Gastrocnemius medialis (tissue), 4 donors: ENCODE measurements at regions not wholly inside any gene's neighbourhood (a gene's known extent, or its start where the extent isn't known, plus 50 kb on each side); places are given as distances from the start of the nearest gene placed in this dataset.

Experiments used
- ATAC-seq, 2 donors: fragments of 150-250 bp; one replicate each; pipeline ENCODE4 v1.9.1; 2016
- DNase-seq, 2 donors: peaks; one replicate each; pipeline ENCODE4 v3.0.0-alpha.2; 2019
- H3K27ac ChIP-seq, 4 donors: fragments of 200-600 bp; sonication (generic); 1 replicate in 1 of 4; 2 replicates in 3 of 4; pipeline ENCODE4 v1.5.1; 2016 to 2018; ENCODE audit warnings: mild to moderate bottlenecking in 2 of 4, moderate library complexity in 1 of 4
- H3K27me3 ChIP-seq, 3 donors: fragments of 200-600 bp; sonication (generic) in 2 of 3; 1 replicate in 1 of 3; 2 replicates in 2 of 3; pipeline versions ENCODE4 v1.5.1 to v1.6.0; 2016 to 2019; ENCODE audit warnings: mild to moderate bottlenecking in 1 of 3, moderate library complexity in 1 of 3
- H3K36me3 ChIP-seq, 2 donors: fragments of 200-600 bp; sonication (generic) in 1 of 2; one replicate each; pipeline ENCODE4 v1.5.1; 2017 to 2018
- H3K4me1 ChIP-seq, 2 donors: fragments of 200-600 bp; sonication (generic) in 1 of 2; one replicate each; pipeline ENCODE4 v1.5.1; 2016 to 2017; ENCODE audit warnings: mild to moderate bottlenecking in 2 of 2
- H3K4me3 ChIP-seq, 4 donors: fragments of 200-600 bp; sonication (generic) in 3 of 4; 1 replicate in 1 of 4; 2 replicates in 3 of 4; pipeline ENCODE4 v1.5.1; 2016 to 2019; ENCODE audit warnings: mild to moderate bottlenecking in 2 of 4
- H3K9me3 ChIP-seq, 3 donors: fragments of 200-600 bp; sonication (generic) in 2 of 3; 1 replicate in 1 of 3; 2 replicates in 2 of 3; pipeline ENCODE4 v1.5.1; 2016 to 2019
- POLR2A ChIP-seq, 2 donors: fragments of 450-650 bp; IDR thresholded peaks; one replicate each; pipeline ENCODE4 v1.6.1; 2017; ENCODE audit warnings: antibody characterized with exemption in 2 of 2, mild to moderate bottlenecking in 2 of 2, moderate library complexity in 2 of 2
- in situ Hi-C, 4 donors: fragments of 200-750 bp; cut with MboI; loops; one replicate each; pipeline versions ENCODE4 v1.15.0 to v1.8.0; 2017; ENCODE audit warnings: low sequenced_read_pairs in 4 of 4
- intact Hi-C: fragments of 100-400 bp; cut with DNase I; formaldehyde crosslinking; loops from one replicate; pipeline ENCODE4 v1.15.1; 2023; ENCODE audit warnings: low total_unique reads
- microRNA-seq, 2 donors: library from miRNA; unstranded; fragments of <30 nt; microRNA quantifications; one replicate each; pipeline ENCODE4, GENCODE V29; 2016; ENCODE audit warnings: borderline replicate concordance in 2 of 2
- TF ChIP-seq, protein P1 (sequence below), 5 experiments: fragments of 450-650 bp in 3 of 5; fragments of 200-600 bp in 2 of 5; sonication (generic) in 2 of 5; IDR thresholded peaks in 4 of 5; conservative IDR thresholded peaks in 1 of 5; 1 replicate in 4 of 5; 2 replicates in 1 of 5; pipeline ENCODE4 v1.5.1; 2016 to 2019; ENCODE audit warnings: antibody characterized with exemption in 5 of 5, mild to moderate bottlenecking in 3 of 5, moderate library complexity in 3 of 5

DNA sequence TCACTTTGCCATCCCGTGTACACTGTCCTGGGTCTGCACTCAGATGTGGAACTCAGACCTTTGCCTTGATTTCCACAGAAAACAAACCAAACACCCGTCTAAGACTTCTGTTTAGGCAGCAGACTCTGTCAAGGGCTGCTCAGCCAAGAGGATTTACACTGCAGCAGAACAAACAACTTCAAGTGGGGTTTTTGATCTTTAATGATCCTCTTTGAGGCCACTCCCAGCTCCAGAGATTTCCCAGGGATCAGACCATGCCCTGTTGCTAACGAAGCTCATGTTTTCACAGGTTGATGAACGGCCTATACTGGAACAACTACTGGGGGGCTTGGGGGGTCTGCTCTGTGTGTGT lies 52.5 kb upstream of the LGALSL start:
- H3K9me3 ChIP-seq: no peaks in the 10 kb centered on the region
- H3K4me1 ChIP-seq: peaks cover 60 to 65% of the 10 kb centered on the region in 2 donors
- intact Hi-C loops: no loop called here
- H3K36me3 ChIP-seq: no peaks in the 10 kb centered on the region
- ATAC-seq (no peak), DNase-seq (no peak)
- no peak overlapping the region for H3K4me3 ChIP-seq
- no peak for TF ChIP-seq POLR2A (IDR thresholded peaks at IDR 0.05)
- TF ChIP-seq, protein P1, sequence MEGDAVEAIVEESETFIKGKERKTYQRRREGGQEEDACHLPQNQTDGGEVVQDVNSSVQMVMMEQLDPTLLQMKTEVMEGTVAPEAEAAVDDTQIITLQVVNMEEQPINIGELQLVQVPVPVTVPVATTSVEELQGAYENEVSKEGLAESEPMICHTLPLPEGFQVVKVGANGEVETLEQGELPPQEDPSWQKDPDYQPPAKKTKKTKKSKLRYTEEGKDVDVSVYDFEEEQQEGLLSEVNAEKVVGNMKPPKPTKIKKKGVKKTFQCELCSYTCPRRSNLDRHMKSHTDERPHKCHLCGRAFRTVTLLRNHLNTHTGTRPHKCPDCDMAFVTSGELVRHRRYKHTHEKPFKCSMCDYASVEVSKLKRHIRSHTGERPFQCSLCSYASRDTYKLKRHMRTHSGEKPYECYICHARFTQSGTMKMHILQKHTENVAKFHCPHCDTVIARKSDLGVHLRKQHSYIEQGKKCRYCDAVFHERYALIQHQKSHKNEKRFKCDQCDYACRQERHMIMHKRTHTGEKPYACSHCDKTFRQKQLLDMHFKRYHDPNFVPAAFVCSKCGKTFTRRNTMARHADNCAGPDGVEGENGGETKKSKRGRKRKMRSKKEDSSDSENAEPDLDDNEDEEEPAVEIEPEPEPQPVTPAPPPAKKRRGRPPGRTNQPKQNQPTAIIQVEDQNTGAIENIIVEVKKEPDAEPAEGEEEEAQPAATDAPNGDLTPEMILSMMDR (IDR thresholded peaks at IDR 0.05 in 4 of 5, conservative IDR thresholded peaks at IDR 0.05 in 1 of 5): no peak
- in situ Hi-C loops: no loop called here
- H3K27me3 ChIP-seq: no peaks in the 10 kb centered on the region
- peak overlapping the region; percentile 32 to 66 (median 44) for H3K27ac ChIP-seq

DNA sequence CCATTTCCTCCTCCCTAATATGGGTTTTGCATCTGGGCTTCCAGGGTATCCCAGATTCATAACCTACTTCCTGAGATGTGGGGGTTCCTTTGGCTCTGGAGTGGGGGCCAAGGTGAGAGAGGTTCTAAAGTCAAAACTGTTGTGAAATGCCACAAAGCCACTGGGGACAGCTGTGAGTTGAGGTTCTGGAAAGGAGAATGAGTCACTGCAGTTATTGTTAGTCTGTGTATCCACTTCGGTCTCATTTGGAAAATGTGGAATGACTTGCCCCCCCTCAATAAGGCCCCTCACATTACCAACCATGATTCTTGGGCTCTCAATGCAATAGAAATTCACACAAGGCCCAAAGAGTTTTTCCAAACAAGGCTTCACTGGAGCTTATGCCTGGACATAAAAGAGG lies 51.1 kb upstream of the LGALSL start:
- peak overlapping the region; percentile 74 to 83 (median 80) for H3K27ac ChIP-seq
- no peak overlapping the region for H3K4me3 ChIP-seq
- DNase-seq (peak in 1 of 2 donors; percentile 57), ATAC-seq (peak; percentile 74 to 77)
- TF ChIP-seq, protein P1 (IDR thresholded peaks at IDR 0.05 in 4 of 5, conservative IDR thresholded peaks at IDR 0.05 in 1 of 5): no peak
- TF ChIP-seq POLR2A (IDR thresholded peaks at IDR 0.05): no peak
- intact Hi-C loops (no loop called here), in situ Hi-C loops (no loop called here)
- H3K27me3 ChIP-seq: no peaks in the 10 kb centered on the region
- no peaks in the 10 kb centered on the region for H3K36me3 ChIP-seq
- H3K9me3 ChIP-seq: no peaks in the 10 kb centered on the region
- peaks cover 60 to 65% of the 10 kb centered on the region in 2 donors for H3K4me1 ChIP-seq

DNA sequence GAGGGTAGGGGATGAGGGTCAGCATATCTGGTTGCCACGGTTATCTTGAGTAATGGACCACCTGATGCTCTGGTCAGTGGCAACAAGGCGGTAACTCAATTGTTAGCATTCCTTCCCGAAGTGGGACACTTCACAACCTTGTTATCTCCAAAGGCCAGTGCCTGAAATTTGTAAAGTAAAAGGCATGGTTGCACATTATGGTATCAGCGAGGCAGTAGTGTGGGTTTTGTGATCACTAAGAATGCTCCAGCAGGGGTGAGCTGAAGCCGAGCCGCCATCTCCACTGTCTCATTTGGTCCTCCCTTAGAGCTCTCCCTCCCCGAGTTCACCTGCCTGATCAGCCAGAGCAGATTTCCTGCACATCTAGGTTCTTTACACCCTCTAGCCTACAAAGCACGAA lies 50.5 kb upstream of the LGALSL start:
- peaks cover 60 to 65% of the 10 kb centered on the region in 2 donors for H3K4me1 ChIP-seq
- ATAC-seq (no peak), DNase-seq (no peak)
- TF ChIP-seq, protein P1 (IDR thresholded peaks at IDR 0.05 in 4 of 5, conservative IDR thresholded peaks at IDR 0.05 in 1 of 5): no peak
- TF ChIP-seq POLR2A (IDR thresholded peaks at IDR 0.05): no peak
- intact Hi-C loops: no loop called here
- H3K36me3 ChIP-seq: no peaks in the 10 kb centered on the region
- H3K27me3 ChIP-seq: no peaks in the 10 kb centered on the region
- H3K9me3 ChIP-seq: no peaks in the 10 kb centered on the region
- in situ Hi-C loops: no loop called here
- peak overlapping the region; percentile 74 to 83 (median 80) for H3K27ac ChIP-seq
- peak overlapping the region in 1 of 4 donors; percentile 32 for H3K4me3 ChIP-seq

DNA sequence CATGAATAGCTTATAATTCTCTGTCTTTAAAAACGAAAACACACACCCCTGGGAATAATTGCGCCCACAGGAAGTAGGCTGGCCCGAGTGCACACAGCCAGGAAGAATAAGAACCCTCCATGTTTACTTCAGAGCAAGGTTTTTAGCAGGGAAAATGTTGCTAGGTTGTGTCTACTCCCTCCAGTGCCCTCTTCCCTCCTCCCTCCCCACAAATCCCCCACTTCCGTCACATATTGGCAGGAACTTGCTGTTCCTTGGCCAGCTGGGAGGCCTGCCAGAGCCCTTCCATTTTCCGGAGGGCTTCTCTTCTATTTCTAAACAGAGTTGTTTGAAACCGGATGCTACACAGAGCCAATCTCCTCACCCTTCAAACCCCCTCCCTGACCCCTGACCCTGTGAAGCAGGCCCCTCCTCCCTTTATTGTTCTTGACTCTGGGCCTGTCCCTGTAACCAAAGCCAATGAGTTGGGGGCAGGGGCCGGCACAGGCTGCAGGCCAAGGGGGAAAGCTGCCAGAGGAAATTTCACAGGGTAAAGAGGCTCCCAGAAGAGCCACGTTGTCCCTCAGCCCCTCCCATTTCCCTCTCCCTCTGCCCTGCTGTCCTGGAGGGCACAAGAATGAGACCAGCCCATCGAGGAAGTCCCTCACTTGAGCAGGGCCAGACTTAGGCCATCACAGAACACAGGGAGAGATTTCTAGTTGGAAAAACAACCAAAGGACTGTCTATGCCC lies 49.8 kb upstream of the LGALSL start:
- in situ Hi-C loops (no loop called here), intact Hi-C loops (loop anchor here (2.0 kb wide), 1 partner anchor 51 kb away; the partner anchor contains the start of gene LGALSL)
- Histone ChIP-seq H3K4me1 (peaks cover 60 to 65% of the 10 kb centered on the region in 2 donors), H3K4me3 (peak overlapping the region in 3 of 4 donors; percentile 2 to 32 (median 29)), H3K27ac (peak overlapping the region; percentile 74 to 83 (median 80)), H3K36me3 (no peaks in the 10 kb centered on the region), H3K9me3 (no peaks in the 10 kb centered on the region), H3K27me3 (no peaks in the 10 kb centered on the region)
- peak; percentile 71 to 72 for ATAC-seq
- DNase-seq: peak; percentile 56 to 73
- no peak for TF ChIP-seq POLR2A (IDR thresholded peaks at IDR 0.05)

Small RNA genes in the stretch of these regions (microRNA-seq; reads per million reads assigned to microRNA genes)
- gene MIR4433A: 0 reads per million in 2 donors
- gene MIR4433B: 0 reads per million in 2 donors
